T-cell (primary cell): ENCODE measurements at regions not wholly inside any gene's neighbourhood (a gene's known extent, or its start where the extent isn't known, plus 50 kb on each side); places are given as distances from the start of the nearest gene placed in this dataset.

ENCODE experiments used
- ATAC-seq, 4 experiments: fragments of 200-7000 bp in 3 of 4; fragments of 150-1000 bp in 1 of 4; cut with Tn5 transposase; replicated peaks in 1 of 4; 1 replicate in 3 of 4; 2 replicates in 1 of 4; pipeline ENCODE4 v1.10.0; 2021; ENCODE audit warnings: moderate library complexity in 3 of 4, mild to moderate bottlenecking in 2 of 4, moderate number of reproducible peaks in 1 of 4
- CTCF ChIA-PET, 2 donors: fragments of 300-600 bp; sonication (Branson Sonifier 250); formaldehyde crosslinking; loops; one replicate each; lab custom pipeline; 2022; ENCODE audit warnings: antibody characterized with exemption in 2 of 2; lab: Charles Lee
- POLR2A ChIA-PET, 2 donors: fragments of 300-600 bp; sonication (Branson Sonifier 250); formaldehyde crosslinking; loops; one replicate each; lab custom pipeline; 2022; ENCODE audit warnings: antibody characterized with exemption in 2 of 2; lab: Charles Lee
- DNase-seq, 35 experiments: peaks; one replicate each; pipeline versions ENCODE4 v3.0.0 to v3.0.0-alpha.2; 2013 to 2023
- H3K27ac ChIP-seq: one replicate; pipeline ENCODE4 v1.5.1; 2013; ENCODE audit warnings: low read length
- H3K27me3 ChIP-seq, 2 experiments: replicated peaks in 1 of 2; 1 replicate in 1 of 2; 2 replicates in 1 of 2; pipeline versions ENCODE4 v1.6.1 to v1.7.0; 2013; ENCODE audit warnings: low read length in 1 of 2, mixed read lengths in 1 of 2; ENCODE audit not compliant: control insufficient read depth in 2 of 2, insufficient read depth in 2 of 2; ENCODE audit errors: extremely low read depth in 1 of 2
- H3K36me3 ChIP-seq, 2 donors: 1 replicate in 1 of 2; 2 replicates in 1 of 2; pipeline versions ENCODE4 v1.6.1 to v1.7.0; 2013; ENCODE audit warnings: low read length in 1 of 2; ENCODE audit not compliant: control insufficient read depth in 2 of 2, insufficient read depth in 1 of 2; ENCODE audit errors: extremely low read depth in 1 of 2
- H3K4me1 ChIP-seq, 2 experiments: 1 replicate in 1 of 2; 2 replicates in 1 of 2; pipeline versions ENCODE4 v1.6.1 to v1.7.0; 2013; ENCODE audit warnings: low read length in 2 of 2, mixed read lengths in 1 of 2; ENCODE audit not compliant: insufficient read depth in 2 of 2, control insufficient read depth in 1 of 2; ENCODE audit errors: extremely low read depth in 1 of 2
- H3K4me3 ChIP-seq, 2 donors: 1 replicate in 1 of 2; 2 replicates in 1 of 2; pipeline versions ENCODE4 v1.5.1 to v1.7.0; 2013; ENCODE audit warnings: mild to moderate bottlenecking in 2 of 2, low read length in 1 of 2, moderate library complexity in 1 of 2; ENCODE audit not compliant: control insufficient read depth in 1 of 2; ENCODE audit errors: extremely low read depth in 1 of 2
- H3K9me3 ChIP-seq: 2 replicates; pipeline ENCODE4 v1.7.0; 2013
- H3K27ac Mint-ChIP-seq, 2 donors: one replicate each; pipeline ENCODE4 v1.8.0; 2020 to 2021; ENCODE audit warnings: mild to moderate bottlenecking in 2 of 2, mixed read lengths in 2 of 2
- H3K27me3 Mint-ChIP-seq, 2 donors: one replicate each; pipeline ENCODE4 v1.8.0; 2021 to 2022; ENCODE audit warnings: mixed read lengths in 2 of 2
- H3K36me3 Mint-ChIP-seq: one replicate; pipeline ENCODE4 v1.8.0; 2021; ENCODE audit warnings: mixed read lengths
- H3K4me1 Mint-ChIP-seq, 3 donors: one replicate each; pipeline ENCODE4 v1.8.0; 2020 to 2022; ENCODE audit warnings: mixed read lengths in 3 of 3, mild to moderate bottlenecking in 1 of 3
- H3K4me3 Mint-ChIP-seq, 3 donors: one replicate each; pipeline ENCODE4 v1.8.0; 2020 to 2022; ENCODE audit warnings: mild to moderate bottlenecking in 3 of 3, mixed read lengths in 3 of 3, moderate library complexity in 3 of 3
- H3K9me3 Mint-ChIP-seq, 3 donors: one replicate each; pipeline ENCODE4 v1.8.0; 2020 to 2022; ENCODE audit warnings: mixed read lengths in 3 of 3
- WGBS: methylation state at CpG from one replicate; pipeline ENCODE4 v1.1.5; 2013; ENCODE audit warnings: missing lambda C conversion rate; ENCODE audit not compliant: insufficient coverage; 5-methylcytosine and 5-hydroxymethylcytosine counted together

DNA sequence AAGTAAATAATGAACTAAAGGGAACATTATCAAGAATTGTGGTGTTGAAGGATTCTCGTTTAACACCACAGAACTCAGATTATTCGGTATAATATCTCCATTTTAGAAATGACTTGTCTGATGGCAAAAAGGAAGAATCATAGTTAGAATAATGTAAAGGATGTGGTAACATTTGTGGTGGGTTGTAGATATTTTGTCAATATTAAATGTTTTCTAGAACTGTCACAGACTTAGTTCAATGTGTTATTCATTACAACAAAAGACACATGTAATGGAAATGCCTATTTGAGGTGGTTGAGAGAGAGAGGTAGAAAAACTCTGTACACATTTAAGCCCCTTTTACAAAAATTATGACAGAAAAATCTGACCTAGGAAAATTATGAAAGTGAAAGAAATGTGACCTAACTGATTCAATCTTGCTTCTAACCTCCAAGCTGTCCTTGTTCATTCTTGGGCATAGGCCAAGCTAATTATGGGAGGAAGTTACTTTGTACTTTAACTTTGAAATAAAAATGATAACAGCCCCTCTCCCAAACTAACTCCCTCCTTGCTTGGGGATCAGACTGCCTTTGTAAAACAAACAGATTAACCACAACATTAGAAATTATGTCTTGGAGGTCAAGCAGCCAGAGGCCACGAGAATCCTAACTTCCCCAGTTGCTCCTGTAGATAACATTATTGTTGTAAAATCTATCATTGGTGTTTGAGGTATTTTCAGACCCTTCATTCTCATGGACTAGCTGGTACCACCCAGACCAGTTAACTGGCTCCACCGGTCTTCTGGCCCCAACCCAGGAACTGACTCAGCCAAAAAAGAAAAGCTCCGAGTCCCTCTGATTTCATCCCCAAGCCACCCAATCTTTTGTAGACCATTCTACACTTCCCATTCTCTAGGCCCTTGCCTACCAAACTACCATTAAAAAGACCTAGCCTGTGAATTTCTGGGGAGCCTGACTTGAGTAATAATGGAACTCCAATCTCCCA lies 1287.8 kb upstream of the CDH8 start:
- H3K27ac Mint-ChIP-seq = no peak overlapping the region
- H3K9me3 Mint-ChIP-seq = peaks cover 4 to 29% (median 17%) of the 10 kb centered on the region in 3 donors
- CTCF ChIA-PET = no interaction called here
- no peaks in the 10 kb centered on the region for H3K27me3 ChIP-seq
- no peaks in the 10 kb centered on the region for H3K27me3 Mint-ChIP-seq
- no peaks in the 10 kb centered on the region for H3K4me1 ChIP-seq
- WGBS = no CpG with 5 or more reads among the region's 5 CpGs
- no peak for DNase-seq
- no peak for ATAC-seq
- H3K4me1 Mint-ChIP-seq = no peaks in the 10 kb centered on the region
- H3K36me3 ChIP-seq = no peaks in the 10 kb centered on the region
- POLR2A ChIA-PET = no interaction called here
- no peak overlapping the region for H3K27ac ChIP-seq
- H3K9me3 ChIP-seq = no peaks in the 10 kb centered on the region
- no peak overlapping the region for H3K4me3 Mint-ChIP-seq
- no peak overlapping the region for H3K4me3 ChIP-seq
- no peaks in the 10 kb centered on the region for H3K36me3 Mint-ChIP-seq

DNA sequence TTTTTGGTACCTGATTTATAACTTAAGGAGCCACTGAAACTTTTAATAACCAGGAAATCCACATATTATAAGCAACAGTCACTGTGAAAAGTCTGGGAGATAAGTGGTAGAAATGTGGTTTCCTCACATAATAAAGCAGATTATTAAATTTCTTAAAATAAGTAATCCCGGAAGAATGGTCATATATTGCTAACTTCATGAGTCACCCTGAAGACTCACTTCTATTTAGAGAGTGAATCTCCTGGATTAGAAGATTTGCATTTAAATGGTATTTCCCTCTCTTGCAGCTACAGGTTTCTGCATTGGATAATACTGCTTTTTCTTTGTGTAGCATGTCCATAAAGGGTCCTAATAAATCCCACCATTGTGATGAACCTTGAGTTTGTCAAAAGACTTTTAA lies 1286.8 kb upstream of the CDH8 start:
- no CpG with 5 or more reads among the region's 1 CpG for WGBS
- no peaks in the 10 kb centered on the region for H3K4me1 Mint-ChIP-seq
- no peak overlapping the region for H3K27ac Mint-ChIP-seq
- ATAC-seq = no peak
- peaks cover 4 to 27% (median 14%) of the 10 kb centered on the region in 3 donors for H3K9me3 Mint-ChIP-seq
- Histone ChIP-seq H3K27ac (no peak overlapping the region), H3K27me3 (no peaks in the 10 kb centered on the region), H3K4me3 (no peak overlapping the region), H3K4me1 (no peaks in the 10 kb centered on the region), H3K36me3 (no peaks in the 10 kb centered on the region), H3K9me3 (no peaks in the 10 kb centered on the region)
- DNase-seq = no peak
- no peaks in the 10 kb centered on the region for H3K36me3 Mint-ChIP-seq
- no peaks in the 10 kb centered on the region for H3K27me3 Mint-ChIP-seq
- no peak overlapping the region for H3K4me3 Mint-ChIP-seq
- CTCF ChIA-PET = no interaction called here
- POLR2A ChIA-PET = no interaction called here

DNA sequence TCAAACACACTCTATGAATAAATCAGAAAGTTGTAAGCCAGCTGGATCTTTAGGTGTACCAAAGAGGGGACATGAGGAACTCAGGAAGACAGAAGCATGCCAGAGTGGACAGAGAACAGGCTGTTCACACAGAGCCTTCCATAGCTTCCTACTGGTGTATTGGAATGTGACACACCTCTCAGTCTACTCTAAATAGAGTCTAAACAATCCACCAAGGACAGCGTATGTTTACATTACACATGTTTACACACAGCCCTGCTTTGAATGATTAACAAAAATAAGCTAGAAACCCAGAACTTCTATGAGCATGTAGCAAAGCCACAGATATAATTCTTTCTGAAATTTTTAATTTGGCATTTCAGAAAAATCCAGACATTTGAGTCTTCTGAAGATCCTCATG lies 1279.0 kb upstream of the CDH8 start:
- no peaks in the 10 kb centered on the region for H3K36me3 Mint-ChIP-seq
- no peaks in the 10 kb centered on the region for H3K27me3 ChIP-seq
- H3K4me3 ChIP-seq = no peak overlapping the region
- no peak for ATAC-seq
- H3K4me1 Mint-ChIP-seq = no peaks in the 10 kb centered on the region
- WGBS = no CpG with 5 or more reads among the region's 1 CpG
- POLR2A ChIA-PET = interaction anchor here in 1 of 2 donors (0.7 kb wide), 1 partner anchor 51 kb away, joined by 3 read pairs; no protein-coding TSS in a partner anchor
- no peaks in the 10 kb centered on the region for H3K36me3 ChIP-seq
- no peak overlapping the region for H3K27ac ChIP-seq
- H3K9me3 ChIP-seq = no peaks in the 10 kb centered on the region
- CTCF ChIA-PET = interaction anchor here in 1 of 2 donors (0.7 kb wide), 1 partner anchor 160 kb away, joined by 5 read pairs; no protein-coding TSS in a partner anchor
- no peak overlapping the region for H3K27ac Mint-ChIP-seq
- H3K4me3 Mint-ChIP-seq = no peak overlapping the region
- peaks cover 4 to 24% (median 9%) of the 10 kb centered on the region in 3 donors for H3K9me3 Mint-ChIP-seq
- DNase-seq = no peak
- no peaks in the 10 kb centered on the region for H3K4me1 ChIP-seq
- no peaks in the 10 kb centered on the region for H3K27me3 Mint-ChIP-seq

DNA sequence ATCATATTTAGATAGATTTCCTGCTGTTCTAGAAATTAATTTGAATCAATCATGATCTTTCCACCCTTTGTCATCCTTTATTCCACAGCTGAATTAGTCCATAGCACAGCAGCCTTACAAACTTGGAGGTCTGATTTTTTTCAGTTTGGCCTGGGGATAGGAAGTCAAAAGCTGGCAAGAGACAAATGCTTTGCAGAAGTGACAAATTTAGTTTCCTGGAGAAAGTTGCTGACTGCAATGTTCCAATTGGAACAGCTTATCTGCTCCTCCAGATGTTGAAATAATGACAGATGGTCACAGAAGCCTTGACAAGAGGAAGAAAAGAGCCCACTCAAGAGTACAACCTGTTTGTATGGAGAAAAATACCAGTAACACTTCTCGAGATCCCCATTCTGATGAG lies 1276.1 kb upstream of the CDH8 start:
- POLR2A ChIA-PET = no interaction called here
- H3K27me3 Mint-ChIP-seq = no peaks in the 10 kb centered on the region
- CTCF ChIA-PET = no interaction called here
- no peaks in the 10 kb centered on the region for H3K4me1 Mint-ChIP-seq
- Histone ChIP-seq H3K36me3 (no peaks in the 10 kb centered on the region), H3K4me1 (no peaks in the 10 kb centered on the region), H3K4me3 (no peak overlapping the region), H3K9me3 (no peaks in the 10 kb centered on the region), H3K27me3 (no peaks in the 10 kb centered on the region), H3K27ac (no peak overlapping the region)
- H3K9me3 Mint-ChIP-seq = peaks cover 8 to 24% (median 10%) of the 10 kb centered on the region in 3 donors
- no peak for ATAC-seq
- no peaks in the 10 kb centered on the region for H3K36me3 Mint-ChIP-seq
- no peak for DNase-seq
- no CpG with 5 or more reads among the region's 1 CpG for WGBS
- H3K27ac Mint-ChIP-seq = no peak overlapping the region
- no peak overlapping the region for H3K4me3 Mint-ChIP-seq

DNA sequence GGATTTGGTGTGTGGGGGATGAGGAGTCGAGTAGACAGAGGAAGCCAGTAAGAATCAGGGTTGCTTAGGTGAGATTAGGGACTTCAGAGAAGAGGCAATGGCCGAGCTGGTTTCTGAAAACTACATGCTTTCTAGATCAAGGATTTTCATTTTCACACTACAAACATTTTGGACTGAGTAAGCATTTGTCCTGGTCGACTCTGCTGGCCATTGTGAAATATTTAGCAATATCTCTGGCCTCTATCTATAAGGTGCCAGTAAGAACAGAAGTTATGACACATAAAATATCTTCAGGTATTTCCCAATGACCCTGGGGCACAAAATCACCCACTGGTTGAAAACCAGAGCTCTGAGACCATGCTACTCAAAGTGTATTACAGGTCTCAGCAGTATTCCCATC lies 1275.1 kb upstream of the CDH8 start:
- no peaks in the 10 kb centered on the region for H3K27me3 Mint-ChIP-seq
- no peak overlapping the region for H3K4me3 ChIP-seq
- no peaks in the 10 kb centered on the region for H3K36me3 Mint-ChIP-seq
- H3K4me3 Mint-ChIP-seq = no peak overlapping the region
- H3K27me3 ChIP-seq = no peaks in the 10 kb centered on the region
- ChIA-PET POLR2A (no interaction called here), CTCF (no interaction called here)
- H3K9me3 ChIP-seq = no peaks in the 10 kb centered on the region
- no peaks in the 10 kb centered on the region for H3K4me1 Mint-ChIP-seq
- 60% methylated on average over 1 of the region's 3 CpGs for WGBS
- ATAC-seq (no peak), DNase-seq (no peak)
- no peaks in the 10 kb centered on the region for H3K36me3 ChIP-seq
- peaks cover 8 to 22% (median 10%) of the 10 kb centered on the region in 3 donors for H3K9me3 Mint-ChIP-seq
- H3K27ac Mint-ChIP-seq = no peak overlapping the region
- H3K27ac ChIP-seq = no peak overlapping the region
- no peaks in the 10 kb centered on the region for H3K4me1 ChIP-seq

DNA sequence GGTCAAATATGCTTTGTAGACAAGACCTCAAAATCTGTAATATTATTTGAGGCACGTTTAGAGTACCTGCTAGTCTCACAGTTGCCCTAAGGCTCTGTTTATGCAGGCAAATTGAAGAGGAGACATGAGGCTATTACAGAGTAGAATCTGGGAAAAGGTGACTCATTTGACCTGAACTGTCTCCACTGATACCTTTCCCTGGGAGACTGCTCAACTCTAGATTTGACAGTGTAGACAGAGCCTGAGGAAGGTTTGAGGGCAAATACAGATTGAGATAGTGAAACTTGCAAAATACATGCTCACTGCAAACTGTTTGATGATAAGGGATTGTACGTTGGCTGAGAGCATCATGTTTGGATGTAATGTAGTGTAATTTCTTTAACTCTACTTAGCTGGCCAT lies 1266.6 kb upstream of the CDH8 start:
- no peaks in the 10 kb centered on the region for H3K4me1 ChIP-seq
- Mint-ChIP-seq H3K4me1 (no peaks in the 10 kb centered on the region), H3K27me3 (no peaks in the 10 kb centered on the region), H3K36me3 (no peaks in the 10 kb centered on the region), H3K27ac (no peak overlapping the region), H3K4me3 (no peak overlapping the region), H3K9me3 (peaks cover 5 to 38% (median 27%) of the 10 kb centered on the region in 3 donors)
- no peak overlapping the region for H3K4me3 ChIP-seq
- no peaks in the 10 kb centered on the region for H3K27me3 ChIP-seq
- ATAC-seq (no peak), DNase-seq (no peak)
- ChIA-PET CTCF (no interaction called here), POLR2A (no interaction called here)
- no CpG with 5 or more reads among the region's 2 CpGs for WGBS
- H3K36me3 ChIP-seq = no peaks in the 10 kb centered on the region
- no peak overlapping the region for H3K27ac ChIP-seq
- H3K9me3 ChIP-seq = no peaks in the 10 kb centered on the region
